Endothelial cell of umbilical vein (primary cell): ENCODE measurements at regions not wholly inside any gene's neighbourhood (a gene's known extent, or its start where the extent isn't known, plus 50 kb on each side); places are given as distances from the start of the nearest gene placed in this dataset.

Experiments used
- CTCF ChIP-seq, 2 donors: IDR thresholded peaks; 1 replicate in 1 of 2; 2 replicates in 1 of 2; pipeline ENCODE4 v1.5.1; 2011; ENCODE audit warnings: low read length in 2 of 2, mild to moderate bottlenecking in 2 of 2, moderate library complexity in 2 of 2, control low read depth in 1 of 2, inconsistent platforms in 1 of 2, low read depth in 1 of 2; ENCODE audit not compliant: insufficient read depth in 1 of 2; ENCODE audit errors: extremely low read depth in 1 of 2
- MYC ChIP-seq: IDR thresholded peaks from one replicate; pipeline ENCODE4 v1.6.1; 2011; ENCODE audit warnings: mild to moderate bottlenecking, low read depth, low read length

DNA sequence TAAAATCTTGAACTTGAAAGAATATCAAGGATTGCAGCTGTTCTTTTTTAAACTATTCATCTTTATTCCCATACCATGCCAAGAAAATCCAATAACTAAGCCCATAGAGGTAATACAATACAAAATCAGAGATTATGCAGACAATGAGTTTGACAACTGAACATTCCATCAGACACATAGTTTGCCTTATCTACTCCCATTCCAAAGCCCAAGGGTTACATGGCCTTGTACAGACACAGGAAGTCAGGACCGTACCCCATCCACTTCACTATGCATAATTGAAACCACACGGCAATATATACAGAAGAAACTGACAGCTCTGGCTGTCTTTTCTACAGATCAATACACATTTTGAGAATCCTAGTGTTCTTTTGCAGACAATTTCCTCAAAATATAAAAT is 181.3 kb downstream of the TMX3 start:
- TF ChIP-seq CTCF (IDR thresholded peaks at IDR 0.05; ENCODE audit: extremely low read depth in 1 of 2, insufficient read depth in 1 of 2, low read depth in 1 of 2, low read length in 2 of 2) (no peak), MYC (no peak)
